ENCODE measurements at regions not wholly inside any gene's neighbourhood (a gene's known extent, or its start where the extent isn't known, plus 50 kb on each side); places are given as distances from the start of the nearest gene placed in this dataset.

- Mint-ChIP-seq H3K4me1 (ENCODE audit: low read depth, unreplicated experiment) (peaks cover 9% of the 10 kb centered on the region), H3K27me3 (ENCODE audit: unreplicated experiment) (peaks cover 3% of the 10 kb centered on the region), H3K9me3 (ENCODE audit: unreplicated experiment) (no peaks in the 10 kb centered on the region), H3K36me3 (ENCODE audit: unreplicated experiment) (no peaks in the 10 kb centered on the region), H3K27ac (ENCODE audit: unreplicated experiment) (no peak overlapping the region), H3K4me3 (ENCODE audit: unreplicated experiment) (no peak overlapping the region)
- no peak for TF ChIP-seq CTCF (IDR thresholded peaks at IDR 0.05; ENCODE audit: partially characterized antibody, unreplicated experiment)
- no peak for DNase-seq
Measured at GRCh38 chr12:87119713-87120112, 863.5 kb upstream of the MGAT4C start.

DNA sequence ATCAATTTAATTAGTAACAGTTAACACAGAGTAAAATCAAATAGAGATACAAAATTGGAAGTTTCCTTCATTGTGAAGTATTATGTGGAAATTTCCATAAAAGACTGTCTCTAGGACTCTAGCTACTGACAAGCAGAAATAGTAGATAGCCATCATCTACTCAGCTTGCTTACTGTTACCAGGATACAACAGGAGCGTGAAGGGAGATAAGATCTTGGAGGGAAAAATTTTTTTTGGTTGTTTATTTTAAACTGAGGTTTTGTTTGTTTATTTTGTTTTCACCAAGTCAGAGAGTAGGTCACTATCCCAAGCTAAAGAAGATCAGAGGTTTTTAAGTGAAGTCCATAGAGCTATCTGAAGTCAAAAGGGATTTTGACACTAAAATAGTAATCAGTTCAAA, 861.3 kb upstream of the MGAT4C start:
- Mint-ChIP-seq H3K36me3 (ENCODE audit: unreplicated experiment) (no peaks in the 10 kb centered on the region), H3K27me3 (ENCODE audit: unreplicated experiment) (no peaks in the 10 kb centered on the region), H3K4me1 (ENCODE audit: low read depth, unreplicated experiment) (peaks cover 14% of the 10 kb centered on the region), H3K9me3 (ENCODE audit: unreplicated experiment) (no peaks in the 10 kb centered on the region), H3K4me3 (ENCODE audit: unreplicated experiment) (no peak overlapping the region), H3K27ac (ENCODE audit: unreplicated experiment) (no peak overlapping the region)
- no peak for TF ChIP-seq CTCF (IDR thresholded peaks at IDR 0.05; ENCODE audit: partially characterized antibody, unreplicated experiment)
- DNase-seq, result no peak

- Mint-ChIP-seq H3K4me1 (ENCODE audit: low read depth, unreplicated experiment) (peaks cover 14% of the 10 kb centered on the region), H3K27ac (ENCODE audit: unreplicated experiment) (peak overlapping the region; percentile 40), H3K27me3 (ENCODE audit: unreplicated experiment) (no peaks in the 10 kb centered on the region), H3K36me3 (ENCODE audit: unreplicated experiment) (no peaks in the 10 kb centered on the region), H3K9me3 (ENCODE audit: unreplicated experiment) (no peaks in the 10 kb centered on the region), H3K4me3 (ENCODE audit: unreplicated experiment) (no peak overlapping the region)
- TF ChIP-seq CTCF (IDR thresholded peaks at IDR 0.05; ENCODE audit: partially characterized antibody, unreplicated experiment), result no peak
- no peak for DNase-seq
Measured at GRCh38 chr12:87116780-87117179, 860.6 kb upstream of the MGAT4C start.

GRCh38 chr12:87112571-87113345, 856.6 kb upstream of the MGAT4C start:
- DNase-seq, result no peak
- no peaks in the 10 kb centered on the region for H3K27me3 Mint-ChIP-seq (ENCODE audit: unreplicated experiment)
- peaks cover 14% of the 10 kb centered on the region for H3K4me1 Mint-ChIP-seq (ENCODE audit: low read depth, unreplicated experiment)
- no peak for TF ChIP-seq CTCF (IDR thresholded peaks at IDR 0.05; ENCODE audit: partially characterized antibody, unreplicated experiment)
- no peak overlapping the region for H3K4me3 Mint-ChIP-seq (ENCODE audit: unreplicated experiment)
- no peaks in the 10 kb centered on the region for H3K9me3 Mint-ChIP-seq (ENCODE audit: unreplicated experiment)
- no peaks in the 10 kb centered on the region for H3K36me3 Mint-ChIP-seq (ENCODE audit: unreplicated experiment)
- no peak overlapping the region for H3K27ac Mint-ChIP-seq (ENCODE audit: unreplicated experiment)

- Mint-ChIP-seq H3K4me3 (ENCODE audit: unreplicated experiment) (no peak overlapping the region), H3K36me3 (ENCODE audit: unreplicated experiment) (no peaks in the 10 kb centered on the region), H3K4me1 (ENCODE audit: low read depth, unreplicated experiment) (no peaks in the 10 kb centered on the region), H3K9me3 (ENCODE audit: unreplicated experiment) (no peaks in the 10 kb centered on the region), H3K27ac (ENCODE audit: unreplicated experiment) (no peak overlapping the region), H3K27me3 (ENCODE audit: unreplicated experiment) (no peaks in the 10 kb centered on the region)
- DNase-seq, result no peak
- no peak for TF ChIP-seq CTCF (IDR thresholded peaks at IDR 0.05; ENCODE audit: partially characterized antibody, unreplicated experiment)
Measured at GRCh38 chr12:87107766-87108165, 851.6 kb upstream of the MGAT4C start.

Data from glutamatergic neuron (in vitro differentiated cells).